Astrocyte of the cerebellum (primary cell): ENCODE measurements at regions not wholly inside any gene's neighbourhood (a gene's known extent, or its start where the extent isn't known, plus 50 kb on each side); places are given as distances from the start of the nearest gene placed in this dataset.

Source experiments
- DNase-seq: peaks from one replicate; pipeline ENCODE4 v3.0.0-alpha.2; 2011; ENCODE audit warnings: low read depth
- H3K4me3 ChIP-seq: 2 replicates; pipeline ENCODE4 v1.5.1; 2011; ENCODE audit warnings: mild to moderate bottlenecking, low read depth, low read length, moderate library complexity
- in situ Hi-C: cut with HindIII; loops from 2 replicates; pipeline ENCODE4 v1.10.0; 2017; ENCODE audit warnings: low sequenced_read_pairs
- TF ChIP-seq, protein P1 (sequence below): IDR thresholded peaks from 2 replicates; pipeline ENCODE4 v1.5.1; 2012; ENCODE audit warnings: low read length, low read depth, moderate library complexity, mild to moderate bottlenecking; ENCODE audit errors: missing control alignments

DNA sequence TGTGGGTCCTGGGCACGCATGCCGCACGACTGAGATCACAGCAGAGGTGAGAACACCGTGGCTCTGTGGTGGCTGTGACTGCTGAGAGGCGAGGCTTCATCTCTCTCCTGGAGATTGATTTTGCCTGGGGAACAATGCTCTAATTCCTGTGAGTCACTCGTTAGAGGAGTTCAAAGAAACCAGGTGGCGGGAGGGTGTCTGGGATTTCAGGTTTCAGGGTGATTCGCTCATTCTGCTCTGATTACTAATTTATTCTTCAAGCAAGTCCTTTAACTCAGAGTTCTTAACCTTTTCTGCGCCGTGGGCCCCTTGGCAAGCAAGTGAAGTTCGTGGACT, 56.3 kb downstream of the GLI2 start:
- no peak for DNase-seq
- in situ Hi-C loops = no loop called here
- TF ChIP-seq, protein P1, sequence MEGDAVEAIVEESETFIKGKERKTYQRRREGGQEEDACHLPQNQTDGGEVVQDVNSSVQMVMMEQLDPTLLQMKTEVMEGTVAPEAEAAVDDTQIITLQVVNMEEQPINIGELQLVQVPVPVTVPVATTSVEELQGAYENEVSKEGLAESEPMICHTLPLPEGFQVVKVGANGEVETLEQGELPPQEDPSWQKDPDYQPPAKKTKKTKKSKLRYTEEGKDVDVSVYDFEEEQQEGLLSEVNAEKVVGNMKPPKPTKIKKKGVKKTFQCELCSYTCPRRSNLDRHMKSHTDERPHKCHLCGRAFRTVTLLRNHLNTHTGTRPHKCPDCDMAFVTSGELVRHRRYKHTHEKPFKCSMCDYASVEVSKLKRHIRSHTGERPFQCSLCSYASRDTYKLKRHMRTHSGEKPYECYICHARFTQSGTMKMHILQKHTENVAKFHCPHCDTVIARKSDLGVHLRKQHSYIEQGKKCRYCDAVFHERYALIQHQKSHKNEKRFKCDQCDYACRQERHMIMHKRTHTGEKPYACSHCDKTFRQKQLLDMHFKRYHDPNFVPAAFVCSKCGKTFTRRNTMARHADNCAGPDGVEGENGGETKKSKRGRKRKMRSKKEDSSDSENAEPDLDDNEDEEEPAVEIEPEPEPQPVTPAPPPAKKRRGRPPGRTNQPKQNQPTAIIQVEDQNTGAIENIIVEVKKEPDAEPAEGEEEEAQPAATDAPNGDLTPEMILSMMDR = no peak
- no peak overlapping the region for H3K4me3 ChIP-seq

DNA sequence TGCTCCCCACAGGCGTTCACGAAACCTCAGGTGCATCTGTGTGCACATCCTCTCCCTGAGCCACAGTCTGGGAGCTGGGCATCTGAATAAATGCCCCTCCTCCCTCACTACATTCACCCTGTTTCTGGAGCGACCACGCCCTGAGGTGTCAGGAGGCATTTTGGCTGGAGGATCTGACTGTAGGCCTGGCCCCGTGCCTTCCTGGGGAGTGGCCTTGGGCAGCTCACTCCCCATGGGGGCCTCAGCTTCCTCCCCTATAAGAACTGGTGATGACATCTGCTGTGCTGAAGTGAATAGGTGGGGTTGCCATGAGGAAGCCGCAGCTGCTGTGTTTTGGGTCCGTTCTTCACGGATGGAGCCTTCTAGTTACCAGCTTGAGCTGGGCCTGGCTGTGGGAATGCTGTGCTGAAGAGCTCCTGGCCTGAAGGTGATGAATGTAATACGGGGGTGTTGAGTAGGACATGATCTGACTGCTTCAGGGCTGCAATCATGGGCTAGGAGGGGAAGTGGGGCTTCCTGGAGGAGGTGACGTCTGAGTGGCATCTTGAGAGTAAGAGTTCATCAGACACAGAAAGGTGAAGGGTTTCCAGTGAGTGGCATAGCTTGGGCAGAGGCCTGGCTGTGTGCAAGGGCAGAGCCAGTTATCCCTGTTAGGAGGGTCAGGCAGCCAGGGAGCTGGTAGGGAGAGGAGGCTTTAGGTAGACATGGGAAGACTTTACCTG, 58.2 kb downstream of the GLI2 start:
- TF ChIP-seq, protein P1 = no peak
- DNase-seq = no peak
- no peak overlapping the region for H3K4me3 ChIP-seq
- in situ Hi-C loops = no loop called here

DNA sequence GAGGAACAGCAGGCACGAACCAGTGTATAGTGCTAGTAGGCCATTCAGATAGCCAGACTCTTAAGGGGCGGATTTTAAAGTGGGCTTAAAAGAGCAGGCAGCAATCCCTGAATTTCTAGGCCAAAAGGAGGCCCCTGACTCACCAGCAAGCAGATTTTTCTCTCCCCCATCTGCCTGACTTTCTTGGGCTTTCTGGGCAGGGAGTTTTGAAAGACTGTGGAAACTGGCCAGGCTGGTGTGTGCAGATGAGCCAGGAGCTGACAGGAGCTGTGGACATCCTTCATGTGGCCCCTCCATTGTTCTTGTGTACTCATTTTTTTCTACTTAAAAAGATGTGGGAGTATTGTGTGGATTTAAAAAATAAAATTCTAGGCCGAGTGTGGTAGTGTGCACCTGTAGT, 59.0 kb downstream of the GLI2 start:
- in situ Hi-C loops = no loop called here
- DNase-seq = no peak
- TF ChIP-seq, protein P1 = no peak

DNA sequence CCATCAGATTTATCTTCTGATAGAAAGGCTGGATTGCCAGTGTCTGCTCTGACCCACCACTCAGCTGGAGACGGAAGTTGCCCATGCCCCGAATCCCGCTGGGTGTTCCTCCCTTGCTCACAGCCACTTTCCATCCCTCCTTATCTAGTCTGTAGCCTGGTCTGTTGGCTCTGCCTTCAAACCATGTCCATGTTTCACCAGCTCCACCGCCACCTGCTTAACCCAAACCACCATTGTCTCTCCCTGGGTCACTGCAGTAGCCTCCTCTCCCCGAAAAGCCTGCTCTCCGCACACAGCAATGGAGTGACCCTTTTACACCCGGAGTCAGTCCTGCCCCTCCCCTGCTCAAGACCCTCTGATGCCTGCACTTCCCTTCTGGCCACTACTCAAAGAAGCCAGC, 60.4 kb downstream of the GLI2 start:
- no peak for DNase-seq
- no peak overlapping the region for H3K4me3 ChIP-seq
- in situ Hi-C loops = no loop called here
- TF ChIP-seq, protein P1 = no peak

More for the DNA sequence above, 59.0 kb downstream of the GLI2 start:
- no peak overlapping the region for H3K4me3 ChIP-seq

DNA sequence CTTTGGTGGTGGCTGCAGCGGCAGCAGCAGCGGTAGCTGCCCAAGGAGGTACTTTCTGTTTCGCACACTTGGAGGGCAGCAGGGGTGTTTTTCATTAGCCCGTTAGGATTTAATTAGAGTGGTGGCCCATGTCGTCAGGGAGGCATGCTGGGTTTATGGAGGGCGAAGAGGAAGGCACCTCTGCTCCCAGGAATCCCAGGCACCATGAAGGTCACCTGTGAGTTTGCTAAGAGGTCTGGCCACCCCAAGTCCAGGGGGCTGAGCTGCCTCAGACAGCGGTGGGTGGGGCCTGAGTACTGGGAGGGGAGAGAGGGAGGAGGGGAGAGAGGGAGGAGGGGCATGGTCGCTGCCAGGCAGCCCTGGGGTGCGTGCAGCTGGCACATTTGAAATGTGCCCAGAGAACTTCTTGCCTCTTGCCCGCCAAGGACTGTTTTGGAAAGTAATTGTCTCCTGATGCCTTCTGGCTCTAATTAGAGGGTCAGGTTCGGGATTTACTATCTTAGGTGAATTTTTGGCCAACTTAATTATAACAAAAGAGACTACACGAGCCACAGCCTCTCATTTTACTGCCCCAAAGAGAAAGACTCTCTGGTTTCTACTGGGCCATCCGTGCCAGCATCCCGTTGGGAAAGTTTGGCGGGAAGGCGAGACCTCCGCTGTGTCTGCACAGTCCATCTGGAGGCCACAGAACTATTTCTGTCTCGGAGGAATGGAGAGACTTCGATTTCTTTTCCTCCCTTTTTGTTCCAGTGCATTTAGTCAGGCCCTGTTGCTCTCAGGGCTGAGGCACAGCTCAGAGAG, 62.0 kb downstream of the GLI2 start:
- DNase-seq = no peak
- no peak overlapping the region for H3K4me3 ChIP-seq
- TF ChIP-seq, protein P1 = no peak
- in situ Hi-C loops = no loop called here

DNA sequence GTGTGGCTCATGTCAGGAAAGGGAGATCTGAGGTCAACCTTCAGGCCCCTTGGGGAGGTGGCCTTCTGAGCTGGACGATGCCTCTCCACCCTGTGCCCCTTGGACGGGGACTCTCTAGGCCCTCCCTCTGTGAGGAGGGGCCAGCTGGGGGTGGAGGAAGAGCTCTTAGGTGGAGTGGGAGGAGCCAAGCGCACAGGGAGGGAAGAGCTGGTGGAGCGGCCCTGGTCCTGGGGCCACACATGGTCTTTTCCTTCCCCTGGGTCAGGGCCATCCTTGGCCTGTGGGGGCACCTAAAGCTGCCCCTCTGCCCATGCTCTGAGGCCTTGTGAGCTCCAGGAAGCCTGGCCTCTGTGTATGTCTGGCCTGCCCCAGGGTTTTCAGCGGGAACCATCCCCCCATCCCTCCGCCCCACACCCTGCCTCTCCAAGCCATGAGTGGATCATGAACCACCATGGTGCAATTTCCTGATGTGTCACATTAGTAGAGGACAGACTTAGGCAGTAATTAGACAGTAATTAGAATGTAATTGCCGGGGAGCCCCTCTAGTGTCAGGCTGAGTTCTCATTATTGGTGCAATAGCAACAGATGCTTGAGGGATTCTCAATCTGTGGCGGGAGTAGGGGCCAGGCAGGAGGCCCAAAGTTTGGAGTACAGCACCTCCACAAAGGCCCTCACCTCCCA, 63.0 kb downstream of the GLI2 start:
- DNase-seq = no peak
- no peak overlapping the region for H3K4me3 ChIP-seq
- TF ChIP-seq, protein P1 = no peak
- in situ Hi-C loops = no loop called here
